ENCODE measurements at regions not wholly inside any gene's neighbourhood (a gene's known extent, or its start where the extent isn't known, plus 50 kb on each side); places are given as distances from the start of the nearest gene placed in this dataset.

DNA sequence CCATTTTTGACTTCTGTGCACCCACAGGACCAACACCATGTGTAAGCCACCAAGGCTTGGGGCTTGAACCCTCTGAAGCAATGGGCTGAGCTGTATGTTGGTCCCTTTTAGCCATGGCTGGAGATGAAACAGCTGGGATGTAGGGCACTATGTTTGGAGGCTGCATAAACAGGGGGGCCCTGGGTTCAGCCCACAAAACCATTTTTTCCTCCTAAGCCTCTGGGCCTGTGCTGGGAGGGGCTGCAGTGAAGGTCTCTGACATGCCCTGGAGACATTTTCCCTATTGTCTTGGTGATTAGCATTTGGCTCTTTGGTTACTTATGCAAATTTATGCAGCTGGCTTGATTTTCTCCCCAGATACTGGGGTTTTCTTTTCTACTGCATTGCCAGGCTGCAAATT is 144.9 kb downstream of the ZNF326 start:
- no peak for DNase-seq
- no peaks in the 10 kb centered on the region for H3K27me3 ChIP-seq
- no peaks in the 10 kb centered on the region for H3K9me3 ChIP-seq
- no peaks in the 10 kb centered on the region for H3K4me1 ChIP-seq
- no peaks in the 10 kb centered on the region for H3K36me3 ChIP-seq
- no peak overlapping the region for H3K4me3 ChIP-seq (ENCODE audit: low read depth, low read length)
- TF ChIP-seq, protein P1, sequence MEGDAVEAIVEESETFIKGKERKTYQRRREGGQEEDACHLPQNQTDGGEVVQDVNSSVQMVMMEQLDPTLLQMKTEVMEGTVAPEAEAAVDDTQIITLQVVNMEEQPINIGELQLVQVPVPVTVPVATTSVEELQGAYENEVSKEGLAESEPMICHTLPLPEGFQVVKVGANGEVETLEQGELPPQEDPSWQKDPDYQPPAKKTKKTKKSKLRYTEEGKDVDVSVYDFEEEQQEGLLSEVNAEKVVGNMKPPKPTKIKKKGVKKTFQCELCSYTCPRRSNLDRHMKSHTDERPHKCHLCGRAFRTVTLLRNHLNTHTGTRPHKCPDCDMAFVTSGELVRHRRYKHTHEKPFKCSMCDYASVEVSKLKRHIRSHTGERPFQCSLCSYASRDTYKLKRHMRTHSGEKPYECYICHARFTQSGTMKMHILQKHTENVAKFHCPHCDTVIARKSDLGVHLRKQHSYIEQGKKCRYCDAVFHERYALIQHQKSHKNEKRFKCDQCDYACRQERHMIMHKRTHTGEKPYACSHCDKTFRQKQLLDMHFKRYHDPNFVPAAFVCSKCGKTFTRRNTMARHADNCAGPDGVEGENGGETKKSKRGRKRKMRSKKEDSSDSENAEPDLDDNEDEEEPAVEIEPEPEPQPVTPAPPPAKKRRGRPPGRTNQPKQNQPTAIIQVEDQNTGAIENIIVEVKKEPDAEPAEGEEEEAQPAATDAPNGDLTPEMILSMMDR (IDR thresholded peaks at IDR 0.05; ENCODE audit: low read depth, low read length): no peak

DNA sequence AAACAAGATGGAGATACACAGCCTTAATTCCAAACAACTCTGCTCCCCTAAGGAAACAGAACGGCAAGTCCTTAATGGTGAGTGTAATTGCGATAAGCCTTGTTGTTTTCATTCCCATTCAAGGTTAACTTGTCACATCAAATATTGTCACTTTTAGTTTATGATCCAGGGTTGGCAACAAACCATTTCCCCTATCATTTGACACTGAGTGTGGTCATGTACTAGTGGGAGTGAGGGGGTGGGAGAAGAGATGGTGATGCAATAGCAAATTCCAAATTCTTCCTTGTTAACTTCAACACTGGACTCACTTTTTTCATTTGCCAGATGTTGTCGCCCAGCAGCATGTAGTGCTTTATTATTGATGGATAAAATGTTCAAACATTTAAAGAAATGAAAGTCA is 140.4 kb downstream of the ZNF326 start:
- Histone ChIP-seq H3K4me3 (ENCODE audit: low read depth, low read length) (no peak overlapping the region), H3K36me3 (no peaks in the 10 kb centered on the region), H3K4me1 (no peaks in the 10 kb centered on the region), H3K9me3 (no peaks in the 10 kb centered on the region), H3K27me3 (no peaks in the 10 kb centered on the region)
- TF ChIP-seq, protein P1 (IDR thresholded peaks at IDR 0.05; ENCODE audit: low read depth, low read length): no peak
- no peak for DNase-seq

DNA sequence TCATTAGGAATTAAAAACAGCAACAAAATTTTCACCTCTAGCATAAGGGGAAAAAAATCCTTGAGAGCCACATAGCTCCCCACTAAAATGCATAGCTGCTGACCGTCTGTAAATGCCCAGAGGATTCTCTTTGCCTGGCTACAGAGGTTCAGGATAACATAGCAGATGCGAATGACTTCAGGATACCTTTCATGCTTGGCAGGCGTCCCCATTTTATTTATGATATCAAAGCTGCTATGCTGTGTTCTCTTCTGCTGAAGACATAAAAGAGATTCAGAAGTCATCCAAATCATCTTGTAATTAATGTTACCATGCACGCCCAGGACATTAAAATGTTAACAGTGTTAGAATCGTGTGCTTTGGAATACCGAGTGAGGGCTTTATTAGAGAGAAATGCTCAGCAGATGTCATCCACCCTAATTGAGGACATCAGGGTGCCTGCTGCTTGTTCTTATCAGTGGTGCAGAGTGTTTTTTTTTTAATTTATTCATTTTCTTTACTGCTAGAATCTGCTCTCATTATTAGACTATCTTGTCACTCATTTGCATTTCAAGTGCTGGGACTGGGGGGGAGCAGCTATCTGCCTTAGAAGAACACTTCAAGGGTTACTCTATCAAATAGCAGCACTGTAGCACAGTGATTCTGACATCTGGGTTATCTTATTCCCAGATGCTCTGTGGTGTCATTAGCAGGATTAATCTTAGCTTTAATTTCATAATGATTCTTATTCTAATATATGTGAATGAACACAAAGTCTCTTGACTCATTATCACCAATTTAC is 139.5 kb downstream of the ZNF326 start:
- H3K4me1 ChIP-seq: no peaks in the 10 kb centered on the region
- no peaks in the 10 kb centered on the region for H3K36me3 ChIP-seq
- no peaks in the 10 kb centered on the region for H3K27me3 ChIP-seq
- DNase-seq: no peak
- TF ChIP-seq, protein P1 (IDR thresholded peaks at IDR 0.05; ENCODE audit: low read depth, low read length): no peak
- no peaks in the 10 kb centered on the region for H3K9me3 ChIP-seq
- no peak overlapping the region for H3K4me3 ChIP-seq (ENCODE audit: low read depth, low read length)

DNA sequence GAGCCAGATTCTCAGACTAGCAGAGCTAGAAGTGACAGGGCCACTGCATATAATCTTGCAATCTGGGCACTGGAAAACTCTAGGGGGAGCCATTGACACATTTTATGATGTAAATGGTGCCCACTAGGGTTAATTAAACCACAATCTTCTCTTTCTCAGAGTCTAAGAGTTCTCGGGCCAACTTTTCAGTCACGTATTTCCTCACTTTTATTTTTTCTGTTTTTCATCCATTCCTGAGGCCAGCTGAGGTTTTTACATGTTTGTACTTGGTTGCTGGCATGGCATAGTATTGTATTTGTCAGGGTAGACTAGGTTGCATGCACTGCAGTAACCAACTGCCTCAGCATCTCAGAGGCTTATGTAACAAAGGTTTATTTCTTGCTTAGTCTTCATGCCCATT is 138.2 kb downstream of the ZNF326 start:
- Histone ChIP-seq H3K4me1 (no peaks in the 10 kb centered on the region), H3K36me3 (no peaks in the 10 kb centered on the region), H3K4me3 (ENCODE audit: low read depth, low read length) (no peak overlapping the region), H3K9me3 (no peaks in the 10 kb centered on the region), H3K27me3 (no peaks in the 10 kb centered on the region)
- TF ChIP-seq, protein P1 (IDR thresholded peaks at IDR 0.05; ENCODE audit: low read depth, low read length): peak; percentile 55
- DNase-seq: peak; percentile 19

DNA sequence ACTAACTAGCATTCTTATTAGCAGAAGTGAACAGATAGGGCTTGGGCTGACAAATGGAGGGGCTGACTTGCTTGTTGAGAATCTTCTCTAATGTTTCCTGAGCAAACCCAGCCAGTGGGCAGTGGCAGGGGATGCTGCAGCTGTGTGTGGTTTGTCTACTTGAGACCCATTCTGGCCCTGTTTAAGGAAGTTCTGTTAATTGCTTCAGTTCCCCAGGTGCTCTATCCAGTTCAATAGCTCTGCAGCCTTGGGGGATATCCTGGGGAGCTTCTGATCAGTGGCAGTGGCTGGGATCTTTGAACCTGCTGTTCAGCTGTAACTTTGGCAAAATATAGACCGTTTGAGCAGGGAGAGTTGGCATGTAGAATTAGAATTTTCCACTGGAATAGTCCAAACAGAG is 137.4 kb downstream of the ZNF326 start:
- H3K27me3 ChIP-seq: no peaks in the 10 kb centered on the region
- no peaks in the 10 kb centered on the region for H3K4me1 ChIP-seq
- TF ChIP-seq, protein P1 (IDR thresholded peaks at IDR 0.05; ENCODE audit: low read depth, low read length): no peak
- no peak overlapping the region for H3K4me3 ChIP-seq (ENCODE audit: low read depth, low read length)
- DNase-seq: no peak
- no peaks in the 10 kb centered on the region for H3K36me3 ChIP-seq
- no peaks in the 10 kb centered on the region for H3K9me3 ChIP-seq

DNA sequence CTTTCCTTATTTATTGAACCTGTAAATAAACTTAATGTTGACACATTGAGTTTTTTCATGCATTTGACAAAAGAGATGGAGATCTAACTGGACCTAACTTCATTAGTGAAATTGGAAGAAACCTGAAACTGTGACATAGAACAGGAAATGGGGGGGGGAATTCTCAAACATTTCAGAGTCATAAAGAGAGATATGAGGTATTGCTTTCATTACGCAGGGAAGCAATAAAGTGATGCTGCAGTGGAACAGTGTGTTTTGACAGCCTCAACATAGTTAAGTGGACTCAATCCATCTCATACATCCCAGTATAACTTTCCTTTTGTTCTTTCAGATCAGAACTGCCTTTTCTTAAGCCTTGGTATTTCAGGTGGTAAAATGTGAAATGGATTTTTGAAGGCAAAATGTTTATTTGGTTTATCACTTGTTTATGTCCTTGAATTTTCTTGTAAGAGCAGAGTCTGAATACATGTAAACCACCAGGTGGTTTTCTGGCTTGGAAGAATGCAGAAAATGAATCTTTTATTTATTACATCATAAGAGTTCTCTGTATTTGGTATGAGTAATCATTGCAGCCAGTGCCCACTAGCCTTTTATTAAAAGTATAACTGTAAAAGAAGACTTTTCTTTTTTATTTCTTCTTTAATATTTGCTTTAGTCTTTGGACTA is 132.5 kb downstream of the ZNF326 start:
- Histone ChIP-seq H3K36me3 (no peaks in the 10 kb centered on the region), H3K27me3 (no peaks in the 10 kb centered on the region), H3K4me3 (ENCODE audit: low read depth, low read length) (no peak overlapping the region), H3K4me1 (no peaks in the 10 kb centered on the region), H3K9me3 (no peaks in the 10 kb centered on the region)
- TF ChIP-seq, protein P1 (IDR thresholded peaks at IDR 0.05; ENCODE audit: low read depth, low read length): no peak
- DNase-seq: no peak

Data from BE2C (cell line).